ENCODE measurements at regions not wholly inside any gene's neighbourhood (a gene's known extent, or its start where the extent isn't known, plus 50 kb on each side); places are given as distances from the start of the nearest gene placed in this dataset.

DNA sequence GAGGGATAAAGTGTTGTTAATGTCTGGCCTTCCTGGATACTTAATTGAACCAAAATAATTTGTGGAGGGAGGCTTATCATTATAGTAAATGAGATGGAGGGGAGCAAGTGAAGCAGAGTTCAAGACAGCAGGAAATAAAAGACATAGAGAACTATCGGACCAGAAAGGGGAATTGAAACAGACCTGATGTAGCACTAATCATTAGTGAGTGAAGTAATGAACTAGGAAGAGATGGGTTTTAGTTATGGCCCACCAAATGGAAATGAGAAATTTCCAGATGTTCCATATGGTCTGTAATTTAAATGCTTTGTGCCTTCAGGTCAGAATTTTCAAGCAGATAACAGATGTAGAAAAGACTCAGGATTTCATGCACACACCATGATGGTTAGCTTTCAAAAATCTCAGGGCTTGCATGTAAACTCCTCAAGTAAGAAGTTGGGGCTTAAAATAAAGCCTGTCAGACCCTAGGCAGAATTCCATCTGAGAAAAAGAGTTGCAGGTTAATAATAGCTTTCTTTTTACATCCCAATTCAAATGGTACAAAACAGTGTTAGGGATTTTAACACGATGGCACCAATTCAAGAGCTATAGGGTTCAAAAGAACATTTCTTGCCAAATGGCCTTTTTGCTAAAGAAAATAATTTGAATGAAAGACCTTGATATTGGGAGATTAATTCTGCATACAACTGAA, 355.8 kb downstream of the FSCB start:
- no peak for DNase-seq (ENCODE audit: low read depth in 2 of 2)

DNA sequence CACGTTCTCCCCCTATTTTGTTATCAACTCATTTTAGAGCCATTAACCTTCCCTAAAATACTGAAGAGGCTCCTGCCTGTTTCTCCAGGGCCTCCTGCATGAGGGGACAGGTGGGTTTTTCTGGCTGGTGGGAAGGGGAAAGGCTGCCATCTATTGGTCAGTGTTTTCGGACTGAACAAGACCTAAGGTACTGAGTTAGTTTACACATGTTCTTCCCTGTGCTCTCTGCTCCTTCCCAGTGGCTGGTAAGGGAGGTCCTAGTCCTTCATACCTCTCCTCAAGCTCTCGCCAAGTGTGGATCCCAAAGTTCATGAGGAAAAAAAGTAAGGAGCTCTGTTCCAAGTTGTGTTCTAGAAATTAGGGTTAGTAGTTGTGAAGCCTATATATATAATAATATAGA, 357.5 kb downstream of the FSCB start:
- H3K4me3 ChIP-seq (replicated peaks in 1 of 2; ENCODE audit: low read depth in 2 of 2, low read length in 2 of 2), result no peak overlapping the region
- DNase-seq (ENCODE audit: low read depth in 2 of 2), result peak; percentile 22 to 46
- TF ChIP-seq, protein P1, sequence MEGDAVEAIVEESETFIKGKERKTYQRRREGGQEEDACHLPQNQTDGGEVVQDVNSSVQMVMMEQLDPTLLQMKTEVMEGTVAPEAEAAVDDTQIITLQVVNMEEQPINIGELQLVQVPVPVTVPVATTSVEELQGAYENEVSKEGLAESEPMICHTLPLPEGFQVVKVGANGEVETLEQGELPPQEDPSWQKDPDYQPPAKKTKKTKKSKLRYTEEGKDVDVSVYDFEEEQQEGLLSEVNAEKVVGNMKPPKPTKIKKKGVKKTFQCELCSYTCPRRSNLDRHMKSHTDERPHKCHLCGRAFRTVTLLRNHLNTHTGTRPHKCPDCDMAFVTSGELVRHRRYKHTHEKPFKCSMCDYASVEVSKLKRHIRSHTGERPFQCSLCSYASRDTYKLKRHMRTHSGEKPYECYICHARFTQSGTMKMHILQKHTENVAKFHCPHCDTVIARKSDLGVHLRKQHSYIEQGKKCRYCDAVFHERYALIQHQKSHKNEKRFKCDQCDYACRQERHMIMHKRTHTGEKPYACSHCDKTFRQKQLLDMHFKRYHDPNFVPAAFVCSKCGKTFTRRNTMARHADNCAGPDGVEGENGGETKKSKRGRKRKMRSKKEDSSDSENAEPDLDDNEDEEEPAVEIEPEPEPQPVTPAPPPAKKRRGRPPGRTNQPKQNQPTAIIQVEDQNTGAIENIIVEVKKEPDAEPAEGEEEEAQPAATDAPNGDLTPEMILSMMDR (IDR thresholded peaks at IDR 0.05; ENCODE audit: low read depth, low read length), result peak; percentile 8

More for the DNA sequence above, 355.8 kb downstream of the FSCB start:
- no peak overlapping the region for H3K4me3 ChIP-seq (replicated peaks in 1 of 2; ENCODE audit: low read depth in 2 of 2, low read length in 2 of 2)
- TF ChIP-seq, protein P1 (IDR thresholded peaks at IDR 0.05; ENCODE audit: low read depth, low read length), result no peak

GRCh38 chr14:44142006-44142405, 365.1 kb downstream of the FSCB start:
- TF ChIP-seq, protein P1 (IDR thresholded peaks at IDR 0.05; ENCODE audit: low read depth, low read length), result no peak
- H3K4me3 ChIP-seq (replicated peaks in 1 of 2; ENCODE audit: low read depth in 2 of 2, low read length in 2 of 2), result no peak overlapping the region
- DNase-seq (ENCODE audit: low read depth in 2 of 2), result no peak

GRCh38 chr14:44135972-44136371, 371.1 kb downstream of the FSCB start:
- TF ChIP-seq, protein P1 (IDR thresholded peaks at IDR 0.05; ENCODE audit: low read depth, low read length), result no peak

GRCh38 chr14:44131861-44132260, 375.2 kb downstream of the FSCB start:
- no peak for DNase-seq (ENCODE audit: low read depth in 2 of 2)
- no peak overlapping the region for H3K4me3 ChIP-seq (replicated peaks in 1 of 2; ENCODE audit: low read depth in 2 of 2, low read length in 2 of 2)
- TF ChIP-seq, protein P1 (IDR thresholded peaks at IDR 0.05; ENCODE audit: low read depth, low read length), result no peak

More at GRCh38 chr14:44135972-44136371, 371.1 kb downstream of the FSCB start:
- H3K4me3 ChIP-seq (replicated peaks in 1 of 2; ENCODE audit: low read depth in 2 of 2, low read length in 2 of 2), result no peak overlapping the region
- DNase-seq (ENCODE audit: low read depth in 2 of 2), result no peak

DNA sequence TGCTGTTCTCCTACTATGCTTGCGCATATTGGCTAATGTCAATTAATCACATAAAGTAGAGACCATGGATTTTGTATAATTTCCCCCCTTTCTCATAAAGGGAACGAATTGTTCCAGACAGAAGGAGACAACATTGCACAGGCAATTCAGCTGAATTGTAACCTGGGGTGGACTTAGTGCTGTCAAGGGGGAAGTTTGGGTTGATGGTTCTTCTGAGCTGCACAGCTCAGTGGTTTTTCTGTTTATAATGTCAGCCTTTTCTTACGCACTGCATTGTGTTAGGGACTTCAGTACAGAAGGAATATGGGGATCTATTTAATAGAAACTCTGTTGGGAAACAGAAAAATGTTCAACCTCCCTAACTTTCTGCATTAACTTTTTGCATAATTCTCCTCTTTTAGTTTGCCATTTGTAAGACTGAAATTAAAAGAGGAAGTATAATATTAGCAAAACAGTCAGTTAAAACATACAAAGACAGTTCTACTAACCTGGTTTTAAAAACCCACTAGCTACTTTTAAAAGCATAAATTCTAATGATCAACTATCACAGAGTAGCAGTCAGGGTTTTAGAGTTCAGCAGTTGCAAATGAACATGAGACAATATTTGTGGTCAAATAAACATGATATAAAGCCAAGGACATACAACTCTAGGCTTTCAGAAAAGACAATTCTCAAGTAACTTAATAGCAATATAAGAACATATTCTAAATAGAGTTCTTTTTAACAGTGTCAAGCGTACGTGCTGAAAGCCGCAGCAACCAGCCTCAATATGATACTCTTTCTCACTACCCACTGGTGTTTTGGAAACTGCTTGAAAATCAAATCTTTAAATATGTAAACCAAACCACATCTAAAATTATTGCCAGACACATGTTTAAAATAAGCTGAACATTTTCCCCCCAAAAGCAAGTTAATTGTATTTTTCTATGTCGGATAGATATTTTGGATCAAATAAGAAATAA, 393.0 kb downstream of the FSCB start:
- TF ChIP-seq, protein P1 (IDR thresholded peaks at IDR 0.05; ENCODE audit: low read depth, low read length), result no peak
- no peak for DNase-seq (ENCODE audit: low read depth in 2 of 2)
- no peak overlapping the region for H3K4me3 ChIP-seq (replicated peaks in 1 of 2; ENCODE audit: low read depth in 2 of 2, low read length in 2 of 2)
